Ishikawa (cell line): ENCODE measurements at regions not wholly inside any gene's neighbourhood (a gene's known extent, or its start where the extent isn't known, plus 50 kb on each side); places are given as distances from the start of the nearest gene placed in this dataset.

Experiments used
- CEBPB ChIP-seq: IDR thresholded peaks from 2 replicates; pipeline ENCODE4 v1.6.1; 2012
- EP300 ChIP-seq: IDR thresholded peaks from 2 replicates; pipeline ENCODE4 v1.6.1; 2012; ENCODE audit warnings: borderline replicate concordance
- TAF1 ChIP-seq: IDR thresholded peaks from 2 replicates; pipeline ENCODE4 v1.6.1; 2012; ENCODE audit warnings: low read depth, mild to moderate bottlenecking

GRCh38 chr2:5039241-5039975 lies 652.8 kb upstream of the SOX11 start:
- TF ChIP-seq EP300, result no peak
- no peak for TF ChIP-seq CEBPB
- TF ChIP-seq TAF1, result no peak
